ENCODE measurements at regions not wholly inside any gene's neighbourhood (a gene's known extent, or its start where the extent isn't known, plus 50 kb on each side); places are given as distances from the start of the nearest gene placed in this dataset.

- DNase-seq = no peak
These were observed 187.1 kb downstream of the BCOR start for GRCh38 chrX:39910651-39911050.

GRCh38 chrX:39911278-39911897 lies 186.4 kb downstream of the BCOR start:
- DNase-seq = no peak

- DNase-seq = no peak
These were observed 185.6 kb downstream of the BCOR start for GRCh38 chrX:39912126-39912525.

- no peak for DNase-seq
These were observed 182.7 kb downstream of the BCOR start for GRCh38 chrX:39915081-39915480.

GRCh38 chrX:39915596-39915995 lies 182.2 kb downstream of the BCOR start:
- DNase-seq = no peak

GRCh38 chrX:39921838-39922237 lies 175.9 kb downstream of the BCOR start:
- DNase-seq = no peak

- no peak for DNase-seq
These were observed 175.3 kb downstream of the BCOR start for GRCh38 chrX:39922488-39922887.

- DNase-seq = no peak
These were observed 174.8 kb downstream of the BCOR start for GRCh38 chrX:39922926-39923325.

- no peak for DNase-seq
These were observed 170.4 kb downstream of the BCOR start for GRCh38 chrX:39927380-39927779.

GRCh38 chrX:39928704-39929378 lies 168.9 kb downstream of the BCOR start:
- DNase-seq = no peak

GRCh38 chrX:39929379-39930025 lies 168.3 kb downstream of the BCOR start:
- no peak for DNase-seq

GRCh38 chrX:39930786-39931528 lies 166.8 kb downstream of the BCOR start:
- DNase-seq = no peak

GRCh38 chrX:39931529-39932282 lies 166.1 kb downstream of the BCOR start:
- DNase-seq = no peak

- DNase-seq = no peak
These were observed 162.2 kb downstream of the BCOR start for GRCh38 chrX:39935411-39936064.

- DNase-seq = no peak
These were observed 160.6 kb downstream of the BCOR start for GRCh38 chrX:39936886-39937770.

GRCh38 chrX:39938466-39938865 lies 159.3 kb downstream of the BCOR start:
- DNase-seq = no peak

GRCh38 chrX:39939678-39940077 lies 158.1 kb downstream of the BCOR start:
- DNase-seq = no peak

- DNase-seq = no peak
These were observed 156.3 kb downstream of the BCOR start for GRCh38 chrX:39941332-39941920.

GRCh38 chrX:39944416-39944815 lies 153.3 kb downstream of the BCOR start:
- DNase-seq = no peak

- DNase-seq = no peak
These were observed 152.0 kb downstream of the BCOR start for GRCh38 chrX:39945709-39946108.

GRCh38 chrX:39946822-39947221 lies 150.9 kb downstream of the BCOR start:
- DNase-seq = no peak
